Trophoblast cell (in vitro differentiated cells and primary cell): ENCODE measurements at regions not wholly inside any gene's neighbourhood (a gene's known extent, or its start where the extent isn't known, plus 50 kb on each side); places are given as distances from the start of the nearest gene placed in this dataset.

Experiments used
- DNase-seq, 2 donors: peaks; one replicate each; pipeline ENCODE4 v3.0.0-alpha.2; 2016
- H2AFZ ChIP-seq: 2 replicates; pipeline ENCODE4 v1.6.1; 2013; ENCODE audit warnings: low read length, moderate library complexity, mild to moderate bottlenecking; ENCODE audit not compliant: insufficient read depth, poor library complexity
- H2AK5ac ChIP-seq: 2 replicates; pipeline ENCODE4 v1.6.1; 2013; ENCODE audit warnings: mild to moderate bottlenecking, low read length
- H2BK120ac ChIP-seq: 2 replicates; pipeline ENCODE4 v1.6.1; 2013; ENCODE audit warnings: low read length, mild to moderate bottlenecking, moderate library complexity; ENCODE audit not compliant: insufficient read depth, poor library complexity
- H2BK12ac ChIP-seq: 2 replicates; pipeline ENCODE4 v1.6.1; 2013; ENCODE audit warnings: mild to moderate bottlenecking, low read length, moderate library complexity
- H2BK5ac ChIP-seq: 2 replicates; pipeline ENCODE4 v1.6.1; 2013; ENCODE audit warnings: low read length, low read depth, moderate library complexity, mild to moderate bottlenecking; ENCODE audit not compliant: poor library complexity
- H3K14ac ChIP-seq: 2 replicates; pipeline ENCODE4 v1.6.1; 2013; ENCODE audit warnings: mild to moderate bottlenecking, low read length
- H3K18ac ChIP-seq: 2 replicates; pipeline ENCODE4 v1.6.1; 2013; ENCODE audit warnings: mild to moderate bottlenecking, low read length
- H3K23ac ChIP-seq: 2 replicates; pipeline ENCODE4 v1.6.1; 2013; ENCODE audit warnings: low read length
- H3K27ac ChIP-seq: 2 replicates; pipeline ENCODE4 v1.5.1; 2013; ENCODE audit warnings: low read depth, mild to moderate bottlenecking, inconsistent platforms, low read length, moderate library complexity
- H3K27me3 ChIP-seq: 2 replicates; pipeline ENCODE4 v1.6.1; 2013; ENCODE audit warnings: inconsistent platforms, mild to moderate bottlenecking, low read length, moderate library complexity; ENCODE audit not compliant: insufficient read depth
- H3K36me3 ChIP-seq, 2 experiments: 1 replicate in 1 of 2; 2 replicates in 1 of 2; pipeline ENCODE4 v1.6.1; 2013; ENCODE audit warnings: low read length in 2 of 2, mild to moderate bottlenecking in 2 of 2, moderate library complexity in 1 of 2; ENCODE audit not compliant: insufficient read depth in 2 of 2, control insufficient read depth in 1 of 2
- H3K4ac ChIP-seq: 2 replicates; pipeline ENCODE4 v1.6.1; 2013; ENCODE audit warnings: low read depth, mild to moderate bottlenecking, low read length, moderate library complexity
- H3K4me1 ChIP-seq, 2 experiments: 1 replicate in 1 of 2; 2 replicates in 1 of 2; pipeline ENCODE4 v1.6.1; 2013; ENCODE audit warnings: low read length in 2 of 2, mild to moderate bottlenecking in 2 of 2, moderate library complexity in 1 of 2; ENCODE audit not compliant: insufficient read depth in 2 of 2, control insufficient read depth in 1 of 2
- H3K4me2 ChIP-seq: 2 replicates; pipeline ENCODE4 v1.6.1; 2013; ENCODE audit warnings: inconsistent platforms, mild to moderate bottlenecking, low read length, moderate library complexity
- H3K4me3 ChIP-seq: 2 replicates; pipeline ENCODE4 v1.5.1; 2013; ENCODE audit warnings: mild to moderate bottlenecking, low read depth, low read length, inconsistent platforms
- H3K79me1 ChIP-seq: one replicate; pipeline ENCODE4 v1.6.1; 2013; ENCODE audit warnings: low read length
- H3K79me2 ChIP-seq: 2 replicates; pipeline ENCODE4 v1.6.1; 2013; ENCODE audit warnings: low read length, mild to moderate bottlenecking; ENCODE audit not compliant: control insufficient read depth, insufficient read depth, poor library complexity
- H3K9ac ChIP-seq: 2 replicates; pipeline ENCODE4 v1.6.1; 2013; ENCODE audit warnings: mild to moderate bottlenecking, low read length
- H3K9me3 ChIP-seq: 2 replicates; pipeline ENCODE4 v1.6.1; 2013; ENCODE audit warnings: low read depth, mild to moderate bottlenecking, control low read depth, inconsistent platforms, low read length; ENCODE audit not compliant: insufficient read depth
- H4K12ac ChIP-seq: 2 replicates; pipeline ENCODE4 v1.6.1; 2013; ENCODE audit warnings: low read depth, mild to moderate bottlenecking, low read length, moderate library complexity
- H4K8ac ChIP-seq: 2 replicates; pipeline ENCODE4 v1.6.1; 2013; ENCODE audit warnings: low read depth, mild to moderate bottlenecking, low read length, moderate library complexity
- H4K91ac ChIP-seq: one replicate; pipeline ENCODE4 v1.6.1; 2013; ENCODE audit warnings: low read depth, mild to moderate bottlenecking, low read length, moderate library complexity
- WGBS: extraction: QIAGEN DNeasy Blood & Tissue Kit; methylation state at CpG from one replicate; pipeline ENCODE4 v1.1.7; 2013; ENCODE audit warnings: missing lambda C conversion rate; ENCODE audit not compliant: insufficient read length, insufficient coverage; ENCODE audit errors: extremely low coverage; 5-methylcytosine and 5-hydroxymethylcytosine counted together

- H2AFZ ChIP-seq: no peak overlapping the region
Measured at GRCh38 chr4:167645358-167645757, 411.1 kb upstream of the SPOCK3 start.

GRCh38 chr4:167652267-167652666, 418.0 kb upstream of the SPOCK3 start:
- no peak overlapping the region for H4K8ac ChIP-seq

More at GRCh38 chr4:167645358-167645757, 411.1 kb upstream of the SPOCK3 start:
- no peak for DNase-seq
- Histone ChIP-seq H3K4me2 (no peak overlapping the region), H3K79me1 (no peaks in the 10 kb centered on the region), H4K8ac (no peak overlapping the region), H3K4me1 (no peaks in the 10 kb centered on the region), H4K12ac (no peak overlapping the region), H3K36me3 (no peaks in the 10 kb centered on the region), H3K4me3 (no peak overlapping the region), H3K23ac (no peak overlapping the region), H3K79me2 (no peaks in the 10 kb centered on the region), H3K27me3 (no peaks in the 10 kb centered on the region), H2BK12ac (no peak overlapping the region), H2AK5ac (no peak overlapping the region), H3K14ac (no peak overlapping the region), H3K18ac (no peak overlapping the region), H2BK120ac (no peak overlapping the region), H3K9ac (no peak overlapping the region), H3K9me3 (no peaks in the 10 kb centered on the region), H3K27ac (no peak overlapping the region), H3K4ac (no peak overlapping the region), H2BK5ac (no peak overlapping the region), H4K91ac (no peak overlapping the region)

GRCh38 chr4:167688660-167689142, 403.6 kb upstream of the ANXA10 start:
- Histone ChIP-seq H2BK12ac (no peak overlapping the region), H3K14ac (no peak overlapping the region), H3K79me2 (no peaks in the 10 kb centered on the region), H3K9me3 (no peaks in the 10 kb centered on the region), H4K8ac (no peak overlapping the region), H3K27me3 (no peaks in the 10 kb centered on the region), H3K23ac (no peak overlapping the region), H2AFZ (no peak overlapping the region), H3K27ac (no peak overlapping the region), H3K9ac (no peak overlapping the region), H2BK120ac (no peak overlapping the region), H3K4ac (no peak overlapping the region), H3K4me1 (no peaks in the 10 kb centered on the region), H3K18ac (no peak overlapping the region), H4K12ac (no peak overlapping the region), H3K4me2 (no peak overlapping the region), H2AK5ac (no peak overlapping the region), H3K36me3 (no peaks in the 10 kb centered on the region), H3K79me1 (no peaks in the 10 kb centered on the region), H2BK5ac (no peak overlapping the region), H3K4me3 (no peak overlapping the region), H4K91ac (no peak overlapping the region)
- DNase-seq: no peak
- WGBS: no CpG with 5 or more reads among the region's 9 CpGs

More at GRCh38 chr4:167652267-167652666, 418.0 kb upstream of the SPOCK3 start:
- Histone ChIP-seq H4K12ac (no peak overlapping the region), H3K4me2 (no peak overlapping the region), H3K79me2 (no peaks in the 10 kb centered on the region), H3K14ac (no peak overlapping the region), H3K27me3 (no peaks in the 10 kb centered on the region), H2BK5ac (no peak overlapping the region), H3K18ac (no peak overlapping the region), H3K4ac (no peak overlapping the region), H3K36me3 (no peaks in the 10 kb centered on the region), H3K27ac (no peak overlapping the region), H3K79me1 (no peaks in the 10 kb centered on the region), H2BK12ac (no peak overlapping the region), H3K9ac (no peak overlapping the region), H2AFZ (no peak overlapping the region), H3K9me3 (peaks cover 4% of the 10 kb centered on the region), H3K23ac (no peak overlapping the region), H3K4me3 (no peak overlapping the region), H2BK120ac (no peak overlapping the region), H4K91ac (no peak overlapping the region), H2AK5ac (no peak overlapping the region), H3K4me1 (no peaks in the 10 kb centered on the region)
- WGBS: no CpG with 5 or more reads among the region's 4 CpGs
- no peak for DNase-seq

- Histone ChIP-seq H3K27me3 (no peaks in the 10 kb centered on the region), H3K4me1 (no peaks in the 10 kb centered on the region)
Measured at GRCh38 chr4:167702391-167702790, 389.9 kb upstream of the ANXA10 start.

More at GRCh38 chr4:167702391-167702790, 389.9 kb upstream of the ANXA10 start:
- Histone ChIP-seq H3K27ac (no peak overlapping the region), H4K91ac (no peak overlapping the region), H3K9me3 (no peaks in the 10 kb centered on the region), H2AFZ (no peak overlapping the region), H4K8ac (no peak overlapping the region), H3K23ac (no peak overlapping the region), H3K79me1 (no peaks in the 10 kb centered on the region), H3K79me2 (no peaks in the 10 kb centered on the region), H3K9ac (no peak overlapping the region), H3K36me3 (no peaks in the 10 kb centered on the region), H3K4me2 (no peak overlapping the region), H3K4me3 (no peak overlapping the region), H3K18ac (no peak overlapping the region), H2BK5ac (no peak overlapping the region), H2BK120ac (no peak overlapping the region), H3K4ac (no peak overlapping the region), H2BK12ac (no peak overlapping the region), H2AK5ac (no peak overlapping the region), H3K14ac (no peak overlapping the region), H4K12ac (no peak overlapping the region)
- no peak for DNase-seq
